SJCRH30 (cell line): ENCODE measurements at regions not wholly inside any gene's neighbourhood (a gene's known extent, or its start where the extent isn't known, plus 50 kb on each side); places are given as distances from the start of the nearest gene placed in this dataset.

Experiments used
- DNase-seq, 2 experiments: peaks; one replicate each; pipeline ENCODE4 v3.0.0-alpha.2; 2015 to 2020
- H3K27ac ChIP-seq: fragments of 250-450 bp; sonication (Bioruptor Pico); 2 replicates; pipeline ENCODE4 v1.5.1; 2020; ENCODE audit warnings: mild to moderate bottlenecking, moderate library complexity
- H3K27me3 ChIP-seq: fragments of 250-450 bp; sonication (Bioruptor Pico); 2 replicates; pipeline ENCODE4 v1.5.1; 2020; ENCODE audit warnings: mild to moderate bottlenecking, moderate library complexity
- H3K36me3 ChIP-seq: fragments of 250-450 bp; sonication (Bioruptor Pico); 2 replicates; pipeline ENCODE4 v1.5.1; 2020; ENCODE audit warnings: mild to moderate bottlenecking, moderate library complexity
- H3K4me1 ChIP-seq: fragments of 250-450 bp; sonication (Bioruptor Pico); 2 replicates; pipeline ENCODE4 v1.5.1; 2020; ENCODE audit warnings: mild to moderate bottlenecking, moderate library complexity
- H3K4me3 ChIP-seq: fragments of 250-450 bp; sonication (Bioruptor Pico); 2 replicates; pipeline ENCODE4 v1.5.1; 2020; ENCODE audit warnings: mild to moderate bottlenecking, moderate library complexity
- H3K9me3 ChIP-seq: fragments of 250-450 bp; sonication (Bioruptor Pico); replicated peaks from 2 replicates; pipeline ENCODE4 v1.5.1; 2020; ENCODE audit warnings: mild to moderate bottlenecking, moderate library complexity

DNA sequence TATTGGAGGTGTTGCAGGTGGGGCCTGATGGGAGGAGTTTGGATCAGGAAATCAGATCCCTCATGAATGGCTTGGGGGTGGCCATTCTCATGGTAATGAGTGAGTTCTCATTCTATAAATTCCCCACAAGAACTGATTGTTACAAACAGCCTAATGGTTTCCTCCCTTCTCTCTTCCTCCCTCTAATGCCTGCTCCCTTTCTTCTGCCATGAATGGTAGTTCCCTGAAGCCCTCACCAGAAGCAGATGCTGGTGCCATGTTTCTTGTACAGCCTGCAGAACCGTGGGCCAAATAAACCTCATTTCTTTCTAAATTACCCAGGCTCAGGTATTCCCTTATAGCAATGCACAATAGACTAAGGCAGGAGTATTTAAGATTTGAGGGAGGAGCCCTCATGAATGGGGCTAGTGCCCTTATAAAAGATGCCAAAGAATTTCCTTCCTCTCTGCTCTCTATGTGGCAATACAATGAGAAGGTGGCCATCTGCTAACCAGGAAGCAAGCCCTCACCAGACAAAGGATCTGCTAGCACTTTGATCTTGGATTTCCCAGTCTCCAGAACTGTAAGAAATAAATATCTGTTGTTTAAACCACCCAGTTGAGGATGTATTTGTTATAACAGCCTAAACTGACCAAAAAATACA, 251.8 kb downstream of the ZEB2 start:
- H3K27ac ChIP-seq = no peak overlapping the region
- no peaks in the 10 kb centered on the region for H3K9me3 ChIP-seq
- DNase-seq = no peak
- no peaks in the 10 kb centered on the region for H3K36me3 ChIP-seq
- H3K4me3 ChIP-seq = no peak overlapping the region
- H3K27me3 ChIP-seq = no peaks in the 10 kb centered on the region
- no peaks in the 10 kb centered on the region for H3K4me1 ChIP-seq

DNA sequence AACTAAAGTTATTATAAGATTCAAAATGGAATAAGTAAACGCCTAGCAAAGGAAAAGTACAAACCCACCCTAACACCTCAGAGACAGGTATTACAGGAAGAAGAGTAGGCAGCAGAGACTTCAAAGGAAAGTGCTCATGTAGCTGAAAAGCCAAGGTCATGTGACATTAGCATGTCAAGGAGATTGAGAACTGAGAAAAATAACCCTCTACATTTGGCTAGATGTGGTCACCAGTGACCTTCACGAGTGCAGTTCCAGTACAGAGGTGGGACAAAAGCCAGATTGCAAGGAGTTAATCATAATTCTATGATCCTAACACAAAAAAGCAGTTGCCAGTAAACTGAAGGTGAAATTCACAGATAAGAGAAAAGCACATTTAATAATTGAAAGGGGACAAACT, 252.7 kb downstream of the ZEB2 start:
- Histone ChIP-seq H3K27me3 (no peaks in the 10 kb centered on the region), H3K36me3 (no peaks in the 10 kb centered on the region), H3K27ac (no peak overlapping the region), H3K9me3 (no peaks in the 10 kb centered on the region), H3K4me1 (no peaks in the 10 kb centered on the region), H3K4me3 (no peak overlapping the region)
- DNase-seq = no peak

DNA sequence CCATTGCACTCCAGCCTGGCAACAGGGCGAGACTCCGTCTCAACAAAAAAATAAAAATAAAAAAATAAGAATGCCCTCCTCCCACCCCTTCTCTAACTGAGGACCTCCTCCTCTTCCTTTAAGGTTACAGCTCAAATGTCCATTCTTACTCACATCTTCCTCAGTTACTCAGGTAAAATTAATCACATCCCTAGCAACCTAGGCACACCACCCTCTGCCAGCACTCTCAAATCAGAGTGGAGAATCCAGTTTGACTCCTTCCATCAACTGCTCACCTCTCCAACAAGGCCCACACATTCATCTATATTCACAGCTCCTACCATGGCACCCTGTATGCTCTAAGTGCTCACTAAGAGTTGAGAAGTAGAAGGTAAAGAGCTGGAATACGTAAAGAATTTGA, 254.3 kb downstream of the ZEB2 start:
- DNase-seq = no peak
- Histone ChIP-seq H3K27ac (no peak overlapping the region), H3K36me3 (no peaks in the 10 kb centered on the region), H3K4me3 (no peak overlapping the region), H3K27me3 (no peaks in the 10 kb centered on the region), H3K9me3 (no peaks in the 10 kb centered on the region), H3K4me1 (no peaks in the 10 kb centered on the region)

DNA sequence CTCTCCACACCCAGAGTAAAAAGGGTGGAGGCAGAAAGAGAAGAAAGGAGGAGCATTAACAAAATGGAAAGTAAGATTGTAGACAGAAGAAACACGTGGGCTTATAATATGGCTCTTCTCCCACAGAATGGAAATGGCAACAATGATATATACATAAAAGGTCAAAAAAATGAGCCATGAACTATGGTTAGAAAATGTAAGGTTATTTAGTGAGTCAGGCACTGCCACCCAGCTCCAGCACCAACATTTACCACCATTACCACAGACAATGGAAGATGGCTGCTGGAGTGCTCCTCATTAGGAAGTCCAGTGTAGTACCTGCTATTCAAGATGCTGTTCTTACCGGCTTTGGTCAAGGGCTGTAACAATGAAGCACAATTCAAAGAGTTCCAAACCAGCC, 258.0 kb downstream of the ZEB2 start:
- H3K27me3 ChIP-seq = no peaks in the 10 kb centered on the region
- no peaks in the 10 kb centered on the region for H3K36me3 ChIP-seq
- H3K4me1 ChIP-seq = no peaks in the 10 kb centered on the region; the same call in 1 of the 2 replicates
- no peak overlapping the region for H3K4me3 ChIP-seq
- DNase-seq = no peak
- H3K9me3 ChIP-seq = peaks cover 2% of the 10 kb centered on the region; the same call in 1 of the 2 replicates
- H3K27ac ChIP-seq = no peak overlapping the region

DNA sequence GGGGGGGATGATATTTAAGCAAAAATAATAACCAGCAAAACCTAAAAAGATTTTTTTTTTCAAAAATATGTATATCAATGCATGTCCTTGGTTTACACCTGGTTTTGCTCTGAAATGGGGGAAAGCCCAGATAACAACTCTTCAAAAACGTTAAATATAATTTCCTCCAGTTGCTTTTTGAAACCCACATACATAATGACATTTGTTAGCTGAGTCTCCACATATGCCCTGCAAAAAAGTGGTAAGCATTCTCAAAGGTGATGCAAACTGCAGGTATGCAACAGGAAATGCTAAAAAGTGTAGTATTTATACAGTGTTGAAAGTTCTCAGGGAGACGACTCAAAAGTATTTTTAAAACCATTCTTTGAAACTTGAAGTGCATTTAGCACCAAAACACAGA, 258.6 kb downstream of the ZEB2 start:
- no peak for DNase-seq
- Histone ChIP-seq H3K36me3 (no peaks in the 10 kb centered on the region), H3K9me3 (peaks cover 2% of the 10 kb centered on the region; the same call in 1 of the 2 replicates), H3K27ac (no peak overlapping the region), H3K4me3 (no peak overlapping the region), H3K4me1 (no peaks in the 10 kb centered on the region; the same call in 1 of the 2 replicates), H3K27me3 (no peaks in the 10 kb centered on the region)

DNA sequence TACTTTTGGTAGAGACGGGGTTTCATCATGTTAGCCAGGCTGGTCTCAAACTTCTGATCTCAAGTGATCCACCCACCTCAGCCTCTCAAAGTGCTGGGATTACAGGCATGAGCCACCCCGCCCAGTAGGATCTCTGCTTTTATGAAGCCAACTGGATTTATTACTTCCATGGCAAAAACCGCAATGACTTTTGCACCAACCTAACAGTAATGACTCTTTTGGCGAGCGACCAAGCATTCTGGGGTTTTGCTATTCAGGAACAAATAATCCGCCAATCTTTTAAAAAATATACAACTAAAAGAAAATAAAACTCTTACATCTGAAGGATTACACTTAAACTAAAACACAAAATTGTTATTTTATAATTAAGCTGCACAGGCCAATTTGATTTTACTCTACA, 260.6 kb downstream of the ZEB2 start:
- H3K36me3 ChIP-seq = no peaks in the 10 kb centered on the region
- no peak for DNase-seq
- H3K27me3 ChIP-seq = no peaks in the 10 kb centered on the region
- H3K9me3 ChIP-seq = peaks cover 2% of the 10 kb centered on the region; the same call in 1 of the 2 replicates
- H3K27ac ChIP-seq = no peak overlapping the region
- no peaks in the 10 kb centered on the region; the same call in 1 of the 2 replicates for H3K4me1 ChIP-seq
- no peak overlapping the region for H3K4me3 ChIP-seq

DNA sequence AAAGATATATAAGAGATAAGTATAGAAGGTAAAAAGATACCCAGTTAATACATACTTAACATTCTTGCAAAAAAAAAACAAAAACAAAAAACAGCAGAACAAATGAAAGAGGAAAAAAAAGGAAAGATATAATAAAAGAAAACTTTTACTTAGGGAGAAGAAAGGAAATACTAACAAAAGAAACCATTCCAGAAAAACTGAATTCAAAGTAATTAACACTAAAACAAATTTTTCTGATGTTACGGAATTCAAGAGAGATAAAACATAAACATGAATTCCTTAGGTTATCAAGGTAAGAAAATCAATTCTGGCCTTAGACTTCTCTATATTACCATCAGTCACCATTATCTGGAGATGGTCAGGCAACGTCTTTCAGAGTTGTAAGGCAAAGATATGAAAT, 261.8 kb downstream of the ZEB2 start:
- no peaks in the 10 kb centered on the region for H3K27me3 ChIP-seq
- no peak for DNase-seq
- H3K9me3 ChIP-seq = peaks cover 5% of the 10 kb centered on the region
- H3K36me3 ChIP-seq = no peaks in the 10 kb centered on the region
- no peak overlapping the region for H3K27ac ChIP-seq
- H3K4me1 ChIP-seq = no peaks in the 10 kb centered on the region; the same call in 1 of the 2 replicates
- H3K4me3 ChIP-seq = no peak overlapping the region

DNA sequence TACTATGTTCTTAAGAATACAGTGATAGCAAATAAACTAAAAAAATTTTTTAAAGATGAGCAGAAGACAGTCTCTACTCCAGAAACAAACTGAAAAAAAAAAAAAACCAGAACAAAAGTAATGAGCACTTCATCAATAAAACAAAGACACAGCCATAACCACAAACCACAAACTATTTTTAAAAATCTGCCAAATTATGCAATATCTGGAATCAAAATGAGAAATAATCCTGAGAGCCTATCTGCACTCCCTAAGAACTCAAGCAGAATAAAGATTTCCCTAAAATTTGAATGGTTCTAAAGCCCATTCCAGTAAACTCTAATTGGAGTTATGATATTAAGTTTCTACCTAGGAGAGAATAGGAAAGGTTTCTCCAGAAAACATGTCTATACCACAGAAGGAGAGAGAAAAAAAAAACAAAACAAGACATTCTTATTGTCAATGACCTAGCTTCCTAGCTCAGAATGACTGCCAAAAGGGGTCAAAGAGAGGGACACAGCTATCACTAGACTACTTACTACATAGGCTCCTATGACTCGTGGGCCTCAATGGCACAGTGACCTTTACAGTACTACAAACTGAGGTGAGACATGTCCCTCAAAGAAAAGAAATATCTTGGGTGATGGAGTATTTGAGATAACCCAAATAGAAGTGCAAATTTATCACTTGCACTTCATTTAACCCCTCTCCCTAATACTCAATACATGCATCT, 262.8 kb downstream of the ZEB2 start:
- no peaks in the 10 kb centered on the region for H3K27me3 ChIP-seq
- no peaks in the 10 kb centered on the region; the same call in 1 of the 2 replicates for H3K4me1 ChIP-seq
- no peaks in the 10 kb centered on the region for H3K36me3 ChIP-seq
- DNase-seq = no peak
- H3K9me3 ChIP-seq = peaks cover 14% of the 10 kb centered on the region
- H3K4me3 ChIP-seq = no peak overlapping the region
- no peak overlapping the region for H3K27ac ChIP-seq

DNA sequence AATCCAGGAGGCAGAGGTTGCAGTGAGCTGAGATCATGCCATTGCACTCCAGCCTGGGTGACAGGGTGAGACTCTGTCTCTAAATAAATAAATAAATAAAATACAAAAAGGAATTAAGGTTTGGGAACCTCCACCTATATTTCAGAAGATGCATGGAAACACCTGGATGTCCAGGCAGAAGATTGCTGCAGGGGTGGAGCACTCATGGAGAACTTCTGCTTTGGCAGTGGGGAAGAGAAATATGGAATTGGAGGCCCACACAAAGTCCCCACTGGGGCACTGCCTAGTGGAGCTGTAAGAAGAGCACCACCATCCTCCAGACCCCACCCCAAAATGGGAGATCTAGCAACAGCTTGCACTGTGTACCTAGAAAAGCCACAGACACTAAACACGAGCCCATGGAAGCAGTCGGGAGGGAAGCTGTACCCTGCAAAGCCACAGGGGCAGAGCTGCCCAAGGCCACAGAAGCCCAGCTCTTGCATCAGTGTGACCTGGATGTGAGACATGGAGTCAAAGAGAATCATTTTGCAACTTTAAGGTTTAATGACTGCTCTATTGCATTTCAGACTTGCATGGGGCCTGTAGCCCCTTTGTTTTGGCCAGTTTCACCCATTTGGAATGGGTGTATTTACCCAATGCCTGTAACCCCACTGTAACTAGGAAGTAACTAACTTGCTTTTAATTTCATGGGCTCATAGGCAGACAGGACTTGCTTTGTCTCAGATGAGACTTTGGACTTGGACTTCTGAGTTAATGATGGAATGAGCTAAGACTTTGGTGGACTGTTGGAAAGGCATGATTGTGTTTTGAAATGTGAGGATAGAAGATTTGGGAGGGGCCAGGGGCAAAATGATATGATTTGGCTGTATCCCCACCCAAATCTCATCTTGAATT, 265.3 kb downstream of the ZEB2 start:
- Histone ChIP-seq H3K4me1 (no peaks in the 10 kb centered on the region), H3K36me3 (no peaks in the 10 kb centered on the region), H3K27me3 (no peaks in the 10 kb centered on the region), H3K27ac (no peak overlapping the region), H3K4me3 (no peak overlapping the region), H3K9me3 (peaks cover 14% of the 10 kb centered on the region)
- no peak for DNase-seq

DNA sequence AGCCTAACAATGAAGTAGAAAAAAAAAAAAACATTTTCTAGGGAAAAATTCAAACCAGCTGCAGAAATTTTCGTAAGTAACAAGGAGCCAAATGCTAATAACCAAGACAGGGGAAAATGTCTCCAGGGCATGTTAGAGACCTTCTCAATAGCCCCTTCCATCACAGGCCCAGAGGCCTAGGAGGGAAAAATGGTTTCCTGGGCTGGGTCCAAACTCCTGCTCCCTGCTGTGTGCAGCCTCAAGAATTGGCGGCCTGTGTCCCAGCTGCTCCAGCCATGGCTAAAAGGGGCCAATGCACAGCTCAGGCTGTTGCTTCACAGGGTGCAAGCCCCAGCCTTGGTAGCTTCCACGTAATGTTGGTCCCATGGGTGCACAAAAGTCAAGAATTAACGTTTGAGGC, 266.2 kb downstream of the ZEB2 start:
- Histone ChIP-seq H3K4me3 (no peak overlapping the region), H3K27me3 (no peaks in the 10 kb centered on the region), H3K9me3 (peaks cover 14% of the 10 kb centered on the region), H3K4me1 (no peaks in the 10 kb centered on the region), H3K27ac (no peak overlapping the region), H3K36me3 (no peaks in the 10 kb centered on the region)
- no peak for DNase-seq

DNA sequence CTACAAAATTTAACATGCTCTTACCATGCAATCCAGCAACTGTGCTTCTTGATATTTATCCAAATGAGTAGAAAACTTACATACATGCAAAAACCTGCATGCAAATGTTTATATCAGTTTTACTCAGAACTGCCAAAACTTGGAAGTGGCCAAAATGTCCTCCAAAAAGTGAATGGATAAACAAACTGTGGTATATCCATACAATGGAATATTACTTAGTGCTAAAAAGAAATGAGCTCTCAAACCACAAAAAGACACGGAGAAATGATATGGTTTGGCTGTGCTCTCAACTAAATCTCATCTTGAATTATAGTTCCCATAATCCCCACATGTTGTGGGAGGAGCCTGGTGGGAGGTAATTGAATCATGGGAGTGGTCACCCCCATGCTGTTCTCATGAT, 267.2 kb downstream of the ZEB2 start:
- H3K27ac ChIP-seq = no peak overlapping the region
- H3K4me3 ChIP-seq = no peak overlapping the region
- DNase-seq = no peak
- no peaks in the 10 kb centered on the region for H3K27me3 ChIP-seq
- H3K36me3 ChIP-seq = no peaks in the 10 kb centered on the region
- H3K4me1 ChIP-seq = no peaks in the 10 kb centered on the region
- H3K9me3 ChIP-seq = peaks cover 11% of the 10 kb centered on the region

DNA sequence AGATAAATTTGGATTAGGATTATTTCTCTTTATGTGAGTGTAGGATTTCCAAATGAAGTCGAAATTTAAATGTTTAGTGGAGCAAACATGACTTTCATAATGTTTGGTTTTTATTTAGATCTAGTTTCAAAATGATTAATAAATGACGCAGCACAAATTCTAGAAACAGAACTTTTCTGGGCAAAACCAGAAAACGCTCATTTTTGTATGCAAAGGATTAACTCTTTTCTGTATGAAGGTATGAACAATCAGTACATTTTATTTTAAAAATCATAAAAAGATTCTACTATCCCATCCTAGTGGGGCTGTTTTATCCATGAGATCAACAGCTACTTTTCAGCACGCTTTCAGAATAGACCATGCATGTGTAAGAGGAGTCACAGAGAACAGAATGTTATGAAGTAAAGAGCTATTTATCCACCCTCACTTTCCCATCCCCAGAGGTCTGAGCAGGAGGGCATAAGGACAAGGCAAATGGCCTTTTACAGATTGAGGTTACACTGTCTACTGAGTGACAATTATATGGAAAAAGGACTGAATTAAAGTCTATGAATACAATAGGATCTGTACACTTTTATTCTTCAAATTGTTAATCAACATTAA, 270.8 kb downstream of the ZEB2 start:
- no peaks in the 10 kb centered on the region for H3K27me3 ChIP-seq
- H3K36me3 ChIP-seq = no peaks in the 10 kb centered on the region
- no peak overlapping the region for H3K27ac ChIP-seq
- peaks cover 11% of the 10 kb centered on the region for H3K9me3 ChIP-seq
- no peaks in the 10 kb centered on the region for H3K4me1 ChIP-seq
- DNase-seq = no peak
- H3K4me3 ChIP-seq = no peak overlapping the region

DNA sequence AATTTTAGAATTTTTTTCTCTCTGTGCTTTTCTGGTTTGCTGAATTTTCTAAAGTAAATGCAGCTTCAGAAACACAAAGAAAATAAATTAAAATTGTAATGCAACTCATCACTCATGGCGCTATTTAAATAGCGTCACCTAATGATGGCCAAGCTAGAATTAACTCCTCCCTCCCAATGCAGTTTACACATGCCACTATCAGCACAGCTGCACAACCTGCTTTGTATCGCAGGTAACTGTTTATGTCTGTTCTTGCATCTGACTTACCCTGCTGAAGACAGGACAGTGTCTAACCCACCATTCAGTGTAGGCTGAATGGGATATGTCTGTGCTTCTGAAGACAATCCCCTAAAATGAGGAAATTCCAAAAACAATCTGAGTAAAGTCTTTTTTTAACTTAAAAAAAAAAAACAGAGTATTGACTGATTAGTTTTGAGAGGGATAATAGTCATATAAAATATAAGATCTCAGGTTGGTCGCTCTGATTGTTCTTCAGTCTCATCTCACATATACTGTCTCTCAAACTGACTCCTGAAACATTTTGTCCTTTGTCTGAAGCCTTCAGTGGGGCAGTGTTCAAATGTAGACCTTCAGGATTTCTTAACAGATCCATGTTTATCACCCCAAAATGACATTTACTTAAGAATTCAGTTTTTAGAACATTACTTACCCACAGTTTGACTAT, 271.4 kb downstream of the ZEB2 start:
- H3K4me3 ChIP-seq = no peak overlapping the region

DNA sequence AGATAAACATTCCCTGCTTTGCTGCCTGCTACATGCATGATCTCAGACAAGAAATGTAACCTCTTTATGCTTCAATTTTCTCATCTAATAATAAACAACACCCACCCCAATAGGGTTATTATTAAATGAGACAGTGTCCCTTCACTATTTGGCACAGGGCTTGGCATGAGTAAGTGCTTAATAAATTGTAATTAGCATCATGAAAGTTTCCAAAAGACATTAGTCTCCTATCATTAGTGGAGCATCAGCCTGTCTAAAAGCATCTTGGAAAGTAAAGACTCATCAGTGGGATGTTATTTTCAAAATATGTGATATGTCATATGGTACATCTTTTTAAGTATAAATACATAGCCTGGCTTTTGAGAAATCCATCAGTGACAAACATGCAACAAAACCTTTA, 275.0 kb downstream of the ZEB2 start:
- no peaks in the 10 kb centered on the region for H3K9me3 ChIP-seq

More for the DNA sequence above, 271.4 kb downstream of the ZEB2 start:
- DNase-seq = no peak
- Histone ChIP-seq H3K4me1 (no peaks in the 10 kb centered on the region), H3K36me3 (no peaks in the 10 kb centered on the region), H3K9me3 (peaks cover 11% of the 10 kb centered on the region), H3K27ac (no peak overlapping the region), H3K27me3 (no peaks in the 10 kb centered on the region)

More for the DNA sequence above, 275.0 kb downstream of the ZEB2 start:
- no peaks in the 10 kb centered on the region for H3K4me1 ChIP-seq
- no peaks in the 10 kb centered on the region for H3K27me3 ChIP-seq
- H3K4me3 ChIP-seq = no peak overlapping the region
- no peak for DNase-seq
- H3K27ac ChIP-seq = no peak overlapping the region
- H3K36me3 ChIP-seq = no peaks in the 10 kb centered on the region
